Fibroblast of lung (primary cell): ENCODE measurements at regions not wholly inside any gene's neighbourhood (a gene's known extent, or its start where the extent isn't known, plus 50 kb on each side); places are given as distances from the start of the nearest gene placed in this dataset.

Experiments used
- CTCF ChIP-seq, 2 donors: IDR thresholded peaks in 1 of 2; conservative IDR thresholded peaks in 1 of 2; 1 replicate in 1 of 2; 2 replicates in 1 of 2; pipeline ENCODE4 v1.5.1; 2011 to 2012; ENCODE audit warnings: low read length in 2 of 2, control low read depth in 1 of 2, inconsistent platforms in 1 of 2, low read depth in 1 of 2, mild to moderate bottlenecking in 1 of 2
- EZH2 ChIP-seq: IDR thresholded peaks from 2 replicates; pipeline ENCODE4 v1.5.1; 2012; ENCODE audit warnings: low read length, control low read depth, mild to moderate bottlenecking; ENCODE audit errors: missing control alignments

GRCh38 chr14:80344208-80344607 lies 132.9 kb upstream of the DIO2 start:
- TF ChIP-seq CTCF (conservative IDR thresholded peaks at IDR 0.05 in 1 of 2, IDR thresholded peaks at IDR 0.05 in 1 of 2; ENCODE audit: low read depth in 1 of 2, low read length in 2 of 2), result no peak
- TF ChIP-seq EZH2, result no peak
